ENCODE measurements at regions not wholly inside any gene's neighbourhood (a gene's known extent, or its start where the extent isn't known, plus 50 kb on each side); places are given as distances from the start of the nearest gene placed in this dataset.

- FAIRE-seq, result peak; percentile 66
These were observed 108.1 kb downstream of the GNAT3 start for GRCh38 chr7:80403686-80404241.

GRCh38 chr7:80401708-80402107, 110.2 kb downstream of the GNAT3 start:
- FAIRE-seq, result no peak

DNA sequence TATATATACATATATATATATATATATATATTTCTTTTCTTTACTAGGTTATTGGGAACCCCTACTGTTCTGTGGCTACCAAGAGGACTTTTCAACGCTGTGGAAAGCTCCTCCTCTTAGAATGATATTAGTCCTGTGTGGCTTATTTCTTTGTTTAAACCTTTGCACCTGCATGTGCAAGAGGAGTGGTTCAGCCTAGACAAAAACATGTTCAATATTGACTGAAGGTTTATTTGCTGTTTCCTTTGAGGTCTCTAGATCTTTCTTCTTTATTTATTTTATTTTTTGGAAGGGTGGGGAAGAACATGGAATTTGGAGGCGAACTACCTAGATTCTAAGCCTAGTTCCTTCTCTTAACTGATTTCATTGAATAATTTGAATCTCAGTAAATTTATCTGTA, 118.1 kb downstream of the GNAT3 start:
- no peak for FAIRE-seq

GRCh38 chr7:80392229-80393169, 119.4 kb downstream of the GNAT3 start:
- FAIRE-seq, result peak; percentile 93

DNA sequence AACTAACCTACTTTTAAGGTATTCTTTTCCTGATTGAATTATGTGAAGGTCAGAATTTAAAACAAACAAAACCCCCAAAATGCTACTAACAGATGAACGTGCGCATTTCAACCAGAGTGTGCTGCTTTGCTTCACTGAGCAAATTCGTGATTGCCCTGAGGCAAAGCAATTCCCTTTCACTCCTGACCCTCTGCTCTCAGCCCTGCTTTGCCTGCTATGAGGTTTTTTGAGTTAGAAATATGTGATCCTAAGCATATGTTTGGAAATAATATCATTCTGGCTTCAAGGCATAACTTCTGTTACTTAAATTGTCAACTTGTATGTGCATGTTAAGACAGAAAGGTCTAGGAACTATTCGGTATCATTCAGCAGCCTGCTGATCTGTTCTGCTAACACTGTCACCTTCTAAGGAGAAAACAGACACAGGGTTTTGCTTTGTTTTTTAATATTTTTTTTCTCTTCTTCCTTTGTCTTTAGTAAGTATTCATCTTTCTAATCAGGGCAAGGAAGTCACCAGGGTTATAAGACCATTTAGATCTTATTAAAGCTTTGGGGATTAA, 124.2 kb downstream of the GNAT3 start:
- FAIRE-seq, result no peak

GRCh38 chr7:80386686-80387085, 125.2 kb downstream of the GNAT3 start:
- no peak for FAIRE-seq

DNA sequence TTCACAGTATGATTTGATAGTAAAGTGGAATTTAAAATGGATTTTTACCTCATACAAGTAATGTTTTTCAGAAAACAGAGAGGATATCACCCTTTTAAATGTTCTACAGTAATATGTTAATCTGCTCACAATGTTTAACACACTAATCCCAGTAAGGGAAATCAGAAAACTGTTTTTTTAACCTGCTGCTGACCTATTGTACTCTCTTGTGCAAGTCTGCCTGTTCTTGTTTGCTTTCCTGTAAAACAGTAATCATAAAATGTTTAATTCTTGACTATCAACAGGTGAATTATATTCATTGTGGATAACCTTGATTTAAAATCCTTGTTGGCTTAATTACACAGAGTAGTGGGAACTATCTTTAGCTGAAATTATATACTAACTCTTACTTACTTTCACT, 126.4 kb downstream of the GNAT3 start:
- no peak for FAIRE-seq

DNA sequence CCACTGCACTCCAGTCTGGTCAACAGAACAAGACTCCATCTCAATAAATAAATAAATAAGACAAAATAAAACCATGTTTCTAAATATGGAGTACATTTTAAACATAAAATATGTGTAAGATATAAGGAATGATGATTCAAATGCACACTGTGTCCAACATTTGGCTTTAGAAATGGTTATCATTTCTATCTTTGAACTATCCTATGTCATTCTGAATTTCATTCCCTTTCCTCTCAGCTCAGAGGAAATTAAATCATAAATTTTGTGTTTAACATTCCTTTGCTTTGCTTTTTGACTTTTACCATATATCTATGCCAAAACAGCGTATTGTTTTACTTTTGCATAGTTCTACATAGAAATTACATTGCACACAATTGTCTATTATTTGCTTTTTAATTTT, 130.9 kb downstream of the GNAT3 start:
- FAIRE-seq, result no peak

DNA sequence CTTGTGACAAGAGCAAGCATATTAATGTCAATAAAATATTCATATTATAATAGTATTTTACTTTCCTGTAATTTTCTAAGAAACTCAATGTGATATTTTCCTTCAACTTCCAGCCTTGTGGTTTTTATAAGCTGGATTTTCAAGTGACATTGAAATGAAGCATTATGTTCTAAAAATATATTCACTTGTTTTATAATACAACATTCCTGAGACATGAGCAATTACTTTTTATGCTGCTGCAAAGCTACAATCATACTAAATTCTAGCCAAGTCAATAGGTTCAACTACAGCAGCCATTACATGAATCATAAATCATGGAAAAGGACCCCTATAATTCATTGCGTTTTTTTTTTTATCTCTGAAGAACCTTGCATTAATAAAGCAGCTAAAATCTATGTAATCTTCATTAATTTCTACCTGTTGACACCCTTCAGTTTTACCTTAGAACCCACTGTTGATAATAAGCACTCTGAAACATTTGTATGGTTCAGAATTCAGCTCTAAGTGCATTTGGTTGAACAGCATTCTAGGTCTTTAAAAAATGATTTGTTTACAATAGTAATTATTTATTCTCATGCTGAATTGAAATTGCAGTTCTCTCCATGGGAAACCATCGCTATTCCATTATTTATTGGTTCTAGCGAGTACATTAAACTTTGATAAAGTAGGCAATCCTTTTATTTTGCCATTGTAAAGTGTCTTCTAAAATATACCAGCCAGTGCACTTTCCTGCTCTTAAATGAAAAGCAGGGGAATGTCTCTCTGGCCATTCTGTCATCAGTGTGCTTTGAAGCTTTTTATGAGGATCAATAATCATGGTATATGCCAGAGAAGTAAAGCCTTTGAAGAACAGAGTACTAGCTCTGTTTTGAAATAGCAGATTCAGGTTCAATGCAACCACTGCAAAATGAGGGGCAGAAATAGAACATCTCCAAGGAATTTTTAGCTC, 132.6 kb downstream of the GNAT3 start:
- no peak for FAIRE-seq

GRCh38 chr7:80374321-80374720, 137.5 kb downstream of the GNAT3 start:
- FAIRE-seq, result no peak

GRCh38 chr7:80373429-80374032, 138.3 kb downstream of the GNAT3 start:
- no peak for FAIRE-seq

GRCh38 chr7:80372415-80372814, 139.4 kb downstream of the GNAT3 start:
- FAIRE-seq, result no peak

GRCh38 chr7:80370587-80370986, 141.3 kb downstream of the GNAT3 start:
- no peak for FAIRE-seq

- no peak for FAIRE-seq
These were observed 142.5 kb downstream of the GNAT3 start for GRCh38 chr7:80369321-80369720.

DNA sequence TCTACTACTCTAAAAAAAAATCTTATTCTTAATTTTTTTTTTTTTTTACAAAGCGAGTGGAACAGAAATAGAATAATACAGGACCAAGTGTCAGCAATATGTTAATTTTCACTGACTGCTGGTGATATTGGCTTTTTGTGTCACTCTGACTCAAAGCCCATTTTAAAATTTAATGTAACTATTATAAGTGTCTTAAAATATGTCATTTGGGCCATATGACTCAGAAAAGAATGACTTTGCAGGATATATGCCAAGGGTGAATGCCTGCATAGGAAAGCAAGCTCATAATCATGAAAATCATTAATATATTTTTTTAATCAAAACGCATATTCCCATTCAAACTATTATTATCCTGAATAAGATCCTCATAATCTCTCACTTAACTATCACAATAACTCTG, 149.2 kb downstream of the GNAT3 start:
- FAIRE-seq, result no peak

GRCh38 chr7:80362010-80362618, 149.8 kb downstream of the GNAT3 start:
- FAIRE-seq, result no peak

DNA sequence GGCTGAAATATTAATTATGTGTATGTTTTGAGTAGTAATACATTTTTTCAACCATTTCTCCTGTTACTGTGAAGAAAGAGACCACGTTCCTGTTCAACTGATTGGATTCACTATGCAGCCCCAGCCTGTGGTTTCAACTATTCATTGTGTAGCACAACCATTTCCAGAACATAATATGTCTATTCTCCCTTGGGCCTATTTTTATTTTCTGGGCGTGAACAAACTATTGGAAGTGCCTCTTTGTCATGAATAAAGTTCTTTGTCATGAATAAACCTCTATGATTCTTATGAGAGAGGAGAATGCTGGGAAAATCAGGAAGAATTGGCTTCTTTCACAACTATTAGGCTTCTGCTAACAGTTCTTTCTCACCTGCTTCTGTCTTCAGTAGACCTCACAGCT, 152.4 kb downstream of the GNAT3 start:
- FAIRE-seq, result no peak

GRCh38 chr7:80359029-80359428, 152.8 kb downstream of the GNAT3 start:
- FAIRE-seq, result no peak

GRCh38 chr7:80357530-80357929, 154.3 kb downstream of the GNAT3 start:
- FAIRE-seq, result no peak

DNA sequence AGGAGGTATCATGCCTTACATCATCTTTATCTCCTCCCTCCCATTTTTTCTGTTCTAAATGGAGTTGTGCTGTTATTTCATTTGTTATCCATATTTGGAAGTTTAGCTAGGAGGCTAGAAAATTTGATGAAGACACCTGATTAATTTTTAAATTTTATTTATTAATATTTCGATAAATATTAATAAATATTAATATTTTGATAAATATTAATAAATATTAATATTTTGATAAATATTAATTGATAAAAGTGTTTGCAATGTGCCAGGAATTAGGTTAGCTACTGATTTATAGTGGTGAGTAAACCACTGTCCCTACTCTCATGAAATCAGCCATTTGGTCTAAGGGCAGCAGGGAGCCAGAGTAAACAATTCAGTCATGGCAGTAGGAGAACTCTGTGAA, 161.4 kb downstream of the GNAT3 start:
- FAIRE-seq, result peak; percentile 31

DNA sequence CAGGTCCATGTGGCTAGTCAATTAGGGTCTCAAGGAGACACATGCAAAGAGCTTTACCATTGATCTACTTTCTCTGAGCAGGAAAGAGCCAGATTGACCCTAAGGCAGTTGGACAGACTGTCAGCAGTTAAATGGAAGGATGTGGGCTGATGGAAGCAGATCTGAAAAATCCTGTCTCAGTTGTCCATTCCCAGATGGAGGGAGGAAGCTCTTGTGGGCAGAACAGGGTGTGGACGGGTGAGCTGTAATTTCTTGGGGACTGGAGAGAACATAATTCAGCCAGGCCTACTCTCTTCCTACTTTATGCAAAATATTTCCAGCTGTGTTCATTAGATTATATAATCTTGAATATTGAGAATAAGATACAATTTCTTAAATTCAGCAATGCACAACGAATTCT, 163.6 kb downstream of the GNAT3 start:
- no peak for FAIRE-seq

DNA sequence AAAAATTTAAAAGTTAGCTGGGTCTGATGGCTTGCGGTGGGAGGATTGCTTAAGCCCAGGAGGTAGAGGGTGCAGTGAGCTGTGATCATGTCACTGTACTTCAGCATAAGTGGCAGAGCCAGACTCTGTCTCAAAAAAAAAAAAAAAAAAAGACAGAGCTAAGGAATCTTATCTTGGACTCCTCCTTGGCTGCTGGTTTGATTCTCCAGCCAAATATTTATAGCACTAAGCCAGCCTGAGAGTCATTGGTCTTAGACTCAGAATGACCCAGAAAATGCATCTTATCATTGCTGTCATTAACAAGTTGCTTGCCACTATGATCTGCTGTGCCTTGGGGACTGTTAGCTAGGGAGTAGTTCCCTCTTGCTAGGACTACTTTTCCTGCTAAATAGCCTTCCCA, 164.7 kb downstream of the GNAT3 start:
- FAIRE-seq, result no peak

Data from G401.6 (cell line).